ENCODE measurements at regions not wholly inside any gene's neighbourhood (a gene's known extent, or its start where the extent isn't known, plus 50 kb on each side); places are given as distances from the start of the nearest gene placed in this dataset.

- TF ChIP-seq CTCF (IDR thresholded peaks at IDR 0.05; ENCODE audit: low read depth, low read length, missing control alignments), result no peak
- H3K4me3 ChIP-seq (replicated peaks; ENCODE audit: low read depth, low read length), result no peak overlapping the region
- no peak for DNase-seq (ENCODE audit: extremely low read depth, low read depth)
Measured at GRCh38 chr11:116057000-116057399, 552.8 kb upstream of the CADM1 start.

- no peak for DNase-seq (ENCODE audit: extremely low read depth, low read depth)
- no peak for TF ChIP-seq CTCF (IDR thresholded peaks at IDR 0.05; ENCODE audit: low read depth, low read length, missing control alignments)
- no peak overlapping the region for H3K4me3 ChIP-seq (replicated peaks; ENCODE audit: low read depth, low read length)
Measured at GRCh38 chr11:116055064-116055463, 550.8 kb upstream of the CADM1 start.

GRCh38 chr11:116053548-116053919 lies 549.3 kb upstream of the CADM1 start:
- no peak for TF ChIP-seq CTCF (IDR thresholded peaks at IDR 0.05; ENCODE audit: low read depth, low read length, missing control alignments)
- DNase-seq (ENCODE audit: extremely low read depth, low read depth), result no peak
- H3K4me3 ChIP-seq (replicated peaks; ENCODE audit: low read depth, low read length), result no peak overlapping the region

- H3K4me3 ChIP-seq (replicated peaks; ENCODE audit: low read depth, low read length), result no peak overlapping the region
- no peak for DNase-seq (ENCODE audit: extremely low read depth, low read depth)
- TF ChIP-seq CTCF (IDR thresholded peaks at IDR 0.05; ENCODE audit: low read depth, low read length, missing control alignments), result no peak
Measured at GRCh38 chr11:116052603-116053547, 548.7 kb upstream of the CADM1 start.

GRCh38 chr11:116051494-116051893 lies 547.3 kb upstream of the CADM1 start:
- no peak for TF ChIP-seq CTCF (IDR thresholded peaks at IDR 0.05; ENCODE audit: low read depth, low read length, missing control alignments)
- no peak for DNase-seq (ENCODE audit: extremely low read depth, low read depth)
- H3K4me3 ChIP-seq (replicated peaks; ENCODE audit: low read depth, low read length), result no peak overlapping the region

- DNase-seq (ENCODE audit: extremely low read depth, low read depth), result no peak
- no peak for TF ChIP-seq CTCF (IDR thresholded peaks at IDR 0.05; ENCODE audit: low read depth, low read length, missing control alignments)
- no peak overlapping the region for H3K4me3 ChIP-seq (replicated peaks; ENCODE audit: low read depth, low read length)
Measured at GRCh38 chr11:116049383-116049782, 545.2 kb upstream of the CADM1 start.
